Sigmoid colon (tissue), 6 donors: ENCODE measurements at regions not wholly inside any gene's neighbourhood (a gene's known extent, or its start where the extent isn't known, plus 50 kb on each side); places are given as distances from the start of the nearest gene placed in this dataset.

Experiments used
- DNase-seq: peaks from one replicate; pipeline ENCODE4 v3.0.0-alpha.2; 2019
- H3K27ac ChIP-seq, 4 donors: fragments of 200-600 bp; sonication (generic); one replicate each; pipeline ENCODE4 v1.5.1; 2016 to 2019; ENCODE audit warnings: mild to moderate bottlenecking in 1 of 4
- H3K27me3 ChIP-seq, 3 donors: fragments of 200-600 bp; sonication (generic); one replicate each; pipeline ENCODE4 v1.5.1; 2019; ENCODE audit warnings: mild to moderate bottlenecking in 1 of 3
- H3K36me3 ChIP-seq, 4 donors: fragments of 200-600 bp; sonication (generic); one replicate each; pipeline ENCODE4 v1.5.1; 2016 to 2019
- H3K4me1 ChIP-seq, 4 donors: fragments of 200-600 bp; sonication (generic); one replicate each; pipeline ENCODE4 v1.5.1; 2017 to 2019
- H3K4me3 ChIP-seq, 4 donors: fragments of 200-600 bp; sonication (generic); one replicate each; pipeline ENCODE4 v1.5.1; 2017 to 2019; ENCODE audit warnings: mild to moderate bottlenecking in 2 of 4, moderate library complexity in 1 of 4
- H3K9me3 ChIP-seq, 4 donors: fragments of 200-600 bp in 3 of 4; sonication (generic) in 3 of 4; one replicate each; pipeline versions ENCODE4 v1.5.1 to v1.6.1; 2013 to 2019
- CTCF ChIP-seq, 4 experiments: fragments of 450-650 bp in 3 of 4; fragments of 200-600 bp in 1 of 4; IDR thresholded peaks; one replicate each; pipeline ENCODE4 v1.5.1; 2016 to 2019; ENCODE audit warnings: antibody characterized with exemption in 4 of 4, mild to moderate bottlenecking in 3 of 4, moderate library complexity in 2 of 4
- EP300 ChIP-seq, 4 donors: sonication (generic); formaldehyde crosslinking; IDR thresholded peaks; one replicate each; pipeline ENCODE4 v1.6.1; 2017; ENCODE audit warnings: antibody characterized with exemption in 4 of 4
- POLR2A ChIP-seq, 2 donors: fragments of 450-650 bp; IDR thresholded peaks; one replicate each; pipeline ENCODE4 v1.6.1; 2016; ENCODE audit warnings: antibody characterized with exemption in 2 of 2, mild to moderate bottlenecking in 2 of 2, moderate library complexity in 2 of 2
- POLR2AphosphoS5 ChIP-seq, 4 donors: sonication (generic); formaldehyde crosslinking; IDR thresholded peaks; one replicate each; pipeline ENCODE4 v1.6.1; 2017; ENCODE audit warnings: antibody characterized with exemption in 4 of 4
- WGBS, 2 donors: extraction: QIAGEN DNeasy Blood & Tissue Kit; methylation state at CpG; one replicate each; pipeline ENCODE4 v1.1.7; 2013; 5-methylcytosine and 5-hydroxymethylcytosine counted together
- intact Hi-C: fragments of 100-400 bp; cut with DNase I; formaldehyde crosslinking; loops from one replicate; pipeline ENCODE4 v1.15.1; 2023
- donor health status: healthy with polysubstance abuse.
- donor health status: healthy.

GRCh38 chr4:32189788-32190187 is 1469.6 kb downstream of the PCDH7 start:
- Histone ChIP-seq H3K9me3 (no peaks in the 10 kb centered on the region), H3K4me3 (no peak overlapping the region), H3K4me1 (no peaks in the 10 kb centered on the region), H3K36me3 (no peaks in the 10 kb centered on the region), H3K27me3 (no peaks in the 10 kb centered on the region), H3K27ac (no peak overlapping the region)
- intact Hi-C loops = no loop called here
- TF ChIP-seq EP300 (IDR thresholded peaks at IDR 0.05) (no peak), POLR2A (IDR thresholded peaks at IDR 0.05) (no peak), POLR2AphosphoS5 (IDR thresholded peaks at IDR 0.05) (no peak), CTCF (IDR thresholded peaks at IDR 0.05) (no peak)
- DNase-seq = no peak
- 84 to 89% methylated on average over 5 of the region's 5 CpGs for WGBS, 2 donors

- TF ChIP-seq POLR2A (IDR thresholded peaks at IDR 0.05) = no peak
- TF ChIP-seq POLR2AphosphoS5 (IDR thresholded peaks at IDR 0.05) = no peak
- TF ChIP-seq CTCF (IDR thresholded peaks at IDR 0.05) = no peak
- no peak for TF ChIP-seq EP300 (IDR thresholded peaks at IDR 0.05)
- Histone ChIP-seq H3K27ac (no peak overlapping the region), H3K36me3 (no peaks in the 10 kb centered on the region), H3K27me3 (no peaks in the 10 kb centered on the region), H3K4me1 (no peaks in the 10 kb centered on the region), H3K4me3 (no peak overlapping the region), H3K9me3 (no peaks in the 10 kb centered on the region)
- WGBS, 2 donors = 67 to 74% methylated on average over 4 of the region's 4 CpGs
- intact Hi-C loops = no loop called here
- no peak for DNase-seq
These were observed 1471.8 kb downstream of the PCDH7 start for GRCh38 chr4:32191961-32192360.

GRCh38 chr4:32192363-32192762 is 1472.2 kb downstream of the PCDH7 start:
- TF ChIP-seq EP300 (IDR thresholded peaks at IDR 0.05) = no peak
- no peak for TF ChIP-seq POLR2A (IDR thresholded peaks at IDR 0.05)
- no peak for TF ChIP-seq POLR2AphosphoS5 (IDR thresholded peaks at IDR 0.05)
- no peak for TF ChIP-seq CTCF (IDR thresholded peaks at IDR 0.05)
- Histone ChIP-seq H3K36me3 (no peaks in the 10 kb centered on the region), H3K9me3 (no peaks in the 10 kb centered on the region), H3K27me3 (no peaks in the 10 kb centered on the region), H3K27ac (no peak overlapping the region), H3K4me1 (no peaks in the 10 kb centered on the region), H3K4me3 (no peak overlapping the region)
- no peak for DNase-seq
- intact Hi-C loops = no loop called here

GRCh38 chr4:32192991-32193390 is 1472.8 kb downstream of the PCDH7 start:
- intact Hi-C loops = no loop called here
- no peak for DNase-seq
- H3K36me3 ChIP-seq = no peaks in the 10 kb centered on the region
- no peak overlapping the region for H3K27ac ChIP-seq
- WGBS, 2 donors = 86 to 91% methylated on average over 4 of the region's 4 CpGs
- no peaks in the 10 kb centered on the region for H3K4me1 ChIP-seq
- no peaks in the 10 kb centered on the region for H3K9me3 ChIP-seq
- no peak overlapping the region for H3K4me3 ChIP-seq
- TF ChIP-seq POLR2AphosphoS5 (IDR thresholded peaks at IDR 0.05) (no peak), EP300 (IDR thresholded peaks at IDR 0.05) (no peak), CTCF (IDR thresholded peaks at IDR 0.05) (no peak), POLR2A (IDR thresholded peaks at IDR 0.05) (no peak)
- H3K27me3 ChIP-seq = no peaks in the 10 kb centered on the region

- DNase-seq = no peak
- no peaks in the 10 kb centered on the region for H3K27me3 ChIP-seq
- no peak overlapping the region for H3K27ac ChIP-seq
- WGBS, 2 donors = 80 to 84% methylated on average over 10 of the region's 10 CpGs
- no peaks in the 10 kb centered on the region for H3K4me1 ChIP-seq
- H3K4me3 ChIP-seq = no peak overlapping the region
- H3K9me3 ChIP-seq = no peaks in the 10 kb centered on the region
- intact Hi-C loops = no loop called here
- no peak for TF ChIP-seq EP300 (IDR thresholded peaks at IDR 0.05)
- no peak for TF ChIP-seq CTCF (IDR thresholded peaks at IDR 0.05)
- no peak for TF ChIP-seq POLR2AphosphoS5 (IDR thresholded peaks at IDR 0.05)
- TF ChIP-seq POLR2A (IDR thresholded peaks at IDR 0.05) = no peak
- no peaks in the 10 kb centered on the region for H3K36me3 ChIP-seq
These were observed 1477.0 kb downstream of the PCDH7 start for GRCh38 chr4:32196950-32197688.
